ENCODE measurements at regions not wholly inside any gene's neighbourhood (a gene's known extent, or its start where the extent isn't known, plus 50 kb on each side); places are given as distances from the start of the nearest gene placed in this dataset.
"Not testable (repeated sequence)": the region's sequence is repeated elsewhere in the genome, so short reads cannot be mapped to it uniquely, and the experiment has no call there.

DNA sequence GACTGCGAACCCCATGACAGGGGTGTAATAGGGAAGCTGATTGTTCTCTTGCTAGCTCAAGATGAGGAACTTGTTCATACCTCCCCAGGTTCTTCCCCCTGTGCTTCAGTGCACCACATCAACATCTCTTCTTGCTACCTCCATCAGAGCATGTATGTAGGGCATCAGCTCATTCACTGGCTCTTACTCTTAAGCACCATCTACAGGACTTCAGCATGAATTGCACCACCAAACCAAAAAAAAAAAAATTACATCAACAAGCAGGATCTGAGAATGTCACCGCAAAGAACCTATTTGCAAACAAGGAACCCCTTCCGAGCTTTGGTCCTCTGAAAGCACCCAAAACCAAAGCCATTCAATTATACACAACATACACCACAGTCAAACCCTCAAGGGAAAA, 2226.5 kb upstream of the RAG2 start:
- ChIA-PET CTCF (ENCODE audit: unreplicated experiment) (no interaction called here), POLR2A (interaction anchor here (0.5 to 0.7 kb wide), 3 partner anchors 164 to 1336 kb away, joined by 3 to 6 read pairs (median 6); no protein-coding TSS in a partner anchor)
- Histone ChIP-seq H3K9me2 (ENCODE audit: insufficient read depth, low read length) (no peaks in the 10 kb centered on the region), H3K4me2 (ENCODE audit: low read length) (no peak overlapping the region), H4K20me1 (ENCODE audit: insufficient read depth, low read length) (no peaks in the 10 kb centered on the region), H2AFZ (ENCODE audit: low read length) (no peak overlapping the region), H3K36me3 (ENCODE audit: insufficient read depth, low read length) (no peaks in the 10 kb centered on the region), H3K4me1 (ENCODE audit: insufficient read depth, low read length, poor library complexity, severe bottlenecking) (no peaks in the 10 kb centered on the region), H3K4me3 (ENCODE audit: low read depth, low read length, poor library complexity, severe bottlenecking) (no peak overlapping the region), H3K79me2 (ENCODE audit: insufficient read depth, low read depth, low read length) (no peaks in the 10 kb centered on the region), H3K27ac (ENCODE audit: low read depth, low read length, poor library complexity, severe bottlenecking) (no peak overlapping the region), H3K9me3 (ENCODE audit: low read length) (0 out of 2 replicates have a peak, but pooled peaks cover 15% of the 10 kb centered on the region)
- DNase-seq (ENCODE audit: low spot score) = no peak
- TF ChIP-seq EZH2phosphoT487 (IDR thresholded peaks at IDR 0.05; ENCODE audit: borderline replicate concordance, low read depth, low read length) = no peak
- TF ChIP-seq, protein P1, sequence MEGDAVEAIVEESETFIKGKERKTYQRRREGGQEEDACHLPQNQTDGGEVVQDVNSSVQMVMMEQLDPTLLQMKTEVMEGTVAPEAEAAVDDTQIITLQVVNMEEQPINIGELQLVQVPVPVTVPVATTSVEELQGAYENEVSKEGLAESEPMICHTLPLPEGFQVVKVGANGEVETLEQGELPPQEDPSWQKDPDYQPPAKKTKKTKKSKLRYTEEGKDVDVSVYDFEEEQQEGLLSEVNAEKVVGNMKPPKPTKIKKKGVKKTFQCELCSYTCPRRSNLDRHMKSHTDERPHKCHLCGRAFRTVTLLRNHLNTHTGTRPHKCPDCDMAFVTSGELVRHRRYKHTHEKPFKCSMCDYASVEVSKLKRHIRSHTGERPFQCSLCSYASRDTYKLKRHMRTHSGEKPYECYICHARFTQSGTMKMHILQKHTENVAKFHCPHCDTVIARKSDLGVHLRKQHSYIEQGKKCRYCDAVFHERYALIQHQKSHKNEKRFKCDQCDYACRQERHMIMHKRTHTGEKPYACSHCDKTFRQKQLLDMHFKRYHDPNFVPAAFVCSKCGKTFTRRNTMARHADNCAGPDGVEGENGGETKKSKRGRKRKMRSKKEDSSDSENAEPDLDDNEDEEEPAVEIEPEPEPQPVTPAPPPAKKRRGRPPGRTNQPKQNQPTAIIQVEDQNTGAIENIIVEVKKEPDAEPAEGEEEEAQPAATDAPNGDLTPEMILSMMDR (conservative IDR thresholded peaks at IDR 0.05; ENCODE audit: low read length) = peak; percentile 48
- no TSS peak for BruUV-seq (replicated peaks)
- intact Hi-C loops (cut with micrococcal nuclease; ENCODE audit: unreplicated experiment) = no loop called here

DNA sequence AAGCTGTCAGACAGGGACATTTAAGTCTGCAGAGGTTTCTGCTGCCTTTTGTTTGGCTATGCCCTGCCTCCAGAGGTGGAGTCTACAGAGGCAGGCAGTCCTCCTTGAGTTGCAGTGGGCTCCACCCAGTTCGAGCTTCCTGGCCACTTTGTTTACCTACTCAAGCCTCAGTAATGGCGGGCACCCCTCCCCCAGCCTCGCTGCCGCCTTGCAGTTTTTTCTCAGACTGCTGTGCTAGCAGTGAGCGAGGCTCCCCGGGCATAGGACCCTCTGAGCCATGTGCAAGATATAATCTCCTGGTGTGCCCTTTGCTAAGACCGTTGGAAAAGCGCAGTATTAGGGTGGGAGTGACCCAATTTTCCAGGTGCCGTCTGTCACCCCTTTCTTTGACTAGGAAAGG, 2223.8 kb upstream of the RAG2 start:
- H3K4me3 ChIP-seq (ENCODE audit: low read depth, low read length, poor library complexity, severe bottlenecking); H3K27ac ChIP-seq (ENCODE audit: low read depth, low read length, poor library complexity, severe bottlenecking); H3K9me2 ChIP-seq (ENCODE audit: insufficient read depth, low read length); H3K9me3 ChIP-seq (ENCODE audit: low read length); H3K36me3 ChIP-seq (ENCODE audit: insufficient read depth, low read length); BruUV-seq (replicated peaks); H4K20me1 ChIP-seq (ENCODE audit: insufficient read depth, low read length); DNase-seq (ENCODE audit: low spot score); intact Hi-C loops (cut with micrococcal nuclease; ENCODE audit: unreplicated experiment); POLR2A ChIA-PET; H3K4me1 ChIP-seq (ENCODE audit: insufficient read depth, low read length, poor library complexity, severe bottlenecking); H3K4me2 ChIP-seq (ENCODE audit: low read length); H3K79me2 ChIP-seq (ENCODE audit: insufficient read depth, low read depth, low read length); H2AFZ ChIP-seq (ENCODE audit: low read length); CTCF ChIA-PET (ENCODE audit: unreplicated experiment): not testable (repeated sequence)

GRCh38 chr11:38819981-38820380, 2221.9 kb upstream of the RAG2 start:
- Histone ChIP-seq H3K36me3 (ENCODE audit: insufficient read depth, low read length) (no peaks in the 10 kb centered on the region), H3K79me2 (ENCODE audit: insufficient read depth, low read depth, low read length) (no peaks in the 10 kb centered on the region), H3K4me3 (ENCODE audit: low read depth, low read length, poor library complexity, severe bottlenecking) (no peak overlapping the region), H3K9me2 (ENCODE audit: insufficient read depth, low read length) (no peaks in the 10 kb centered on the region), H3K4me2 (ENCODE audit: low read length) (no peak overlapping the region), H3K9me3 (ENCODE audit: low read length) (no peaks in the 10 kb centered on the region), H4K20me1 (ENCODE audit: insufficient read depth, low read length) (no peaks in the 10 kb centered on the region), H3K27ac (ENCODE audit: low read depth, low read length, poor library complexity, severe bottlenecking) (no peak overlapping the region), H3K4me1 (ENCODE audit: insufficient read depth, low read length, poor library complexity, severe bottlenecking) (no peaks in the 10 kb centered on the region), H2AFZ (ENCODE audit: low read length) (no peak overlapping the region)
- DNase-seq (ENCODE audit: low spot score) = no peak
- intact Hi-C loops (cut with micrococcal nuclease; ENCODE audit: unreplicated experiment) = no loop called here
- ChIA-PET CTCF (ENCODE audit: unreplicated experiment) (no interaction called here), POLR2A (no interaction called here)
- BruUV-seq (replicated peaks) = no TSS peak
- TF ChIP-seq, protein P1 (conservative IDR thresholded peaks at IDR 0.05; ENCODE audit: low read length) = no peak
- no peak for TF ChIP-seq EZH2phosphoT487 (IDR thresholded peaks at IDR 0.05; ENCODE audit: borderline replicate concordance, low read depth, low read length)

Measured in OCI-LY7 (cell line).